ENCODE measurements at regions not wholly inside any gene's neighbourhood (a gene's known extent, or its start where the extent isn't known, plus 50 kb on each side); places are given as distances from the start of the nearest gene placed in this dataset.
A peak's percentile ranks its signal among the peaks of the same experiment; 100 is the strongest.
"Not testable (repeated sequence)": the region's sequence is repeated elsewhere in the genome, so short reads cannot be mapped to it uniquely, and the experiment has no call there.

DNA sequence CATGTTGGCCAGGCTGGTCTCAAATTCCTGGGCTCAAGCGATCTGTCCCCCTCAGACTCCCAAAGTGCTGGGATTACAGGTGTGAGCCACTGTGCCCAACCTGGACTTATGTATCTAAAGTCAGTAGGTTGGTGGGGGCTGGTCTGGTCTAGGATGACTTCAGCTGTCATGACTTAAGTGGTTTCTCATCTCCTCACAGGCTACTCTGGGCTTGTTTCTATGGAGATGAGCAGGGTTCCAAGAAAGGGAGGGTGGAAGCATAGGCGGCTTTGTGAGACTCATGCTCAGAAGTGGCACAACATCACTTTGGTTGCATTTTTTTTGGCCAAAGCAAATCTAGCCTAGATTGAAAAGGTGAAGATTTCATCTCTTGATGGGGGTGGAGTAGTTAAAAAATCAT is 115.9 kb upstream of the IVNS1ABP start:
- H3K27me3 Mint-ChIP-seq (ENCODE audit: low read depth) = no peaks in the 10 kb centered on the region
- no peak for DNase-seq (ENCODE audit: low read depth, low spot score)
- no peak overlapping the region for H3K27ac Mint-ChIP-seq (ENCODE audit: unreplicated experiment)
- no peak overlapping the region for H3K4me3 Mint-ChIP-seq
- H3K4me1 Mint-ChIP-seq = peaks cover 4% of the 10 kb centered on the region
- H3K36me3 Mint-ChIP-seq (ENCODE audit: low read depth) = no peaks in the 10 kb centered on the region
- TF ChIP-seq, protein P1, sequence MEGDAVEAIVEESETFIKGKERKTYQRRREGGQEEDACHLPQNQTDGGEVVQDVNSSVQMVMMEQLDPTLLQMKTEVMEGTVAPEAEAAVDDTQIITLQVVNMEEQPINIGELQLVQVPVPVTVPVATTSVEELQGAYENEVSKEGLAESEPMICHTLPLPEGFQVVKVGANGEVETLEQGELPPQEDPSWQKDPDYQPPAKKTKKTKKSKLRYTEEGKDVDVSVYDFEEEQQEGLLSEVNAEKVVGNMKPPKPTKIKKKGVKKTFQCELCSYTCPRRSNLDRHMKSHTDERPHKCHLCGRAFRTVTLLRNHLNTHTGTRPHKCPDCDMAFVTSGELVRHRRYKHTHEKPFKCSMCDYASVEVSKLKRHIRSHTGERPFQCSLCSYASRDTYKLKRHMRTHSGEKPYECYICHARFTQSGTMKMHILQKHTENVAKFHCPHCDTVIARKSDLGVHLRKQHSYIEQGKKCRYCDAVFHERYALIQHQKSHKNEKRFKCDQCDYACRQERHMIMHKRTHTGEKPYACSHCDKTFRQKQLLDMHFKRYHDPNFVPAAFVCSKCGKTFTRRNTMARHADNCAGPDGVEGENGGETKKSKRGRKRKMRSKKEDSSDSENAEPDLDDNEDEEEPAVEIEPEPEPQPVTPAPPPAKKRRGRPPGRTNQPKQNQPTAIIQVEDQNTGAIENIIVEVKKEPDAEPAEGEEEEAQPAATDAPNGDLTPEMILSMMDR (conservative IDR thresholded peaks at IDR 0.05) = no peak
- H3K9me3 Mint-ChIP-seq = peaks cover 10% of the 10 kb centered on the region

DNA sequence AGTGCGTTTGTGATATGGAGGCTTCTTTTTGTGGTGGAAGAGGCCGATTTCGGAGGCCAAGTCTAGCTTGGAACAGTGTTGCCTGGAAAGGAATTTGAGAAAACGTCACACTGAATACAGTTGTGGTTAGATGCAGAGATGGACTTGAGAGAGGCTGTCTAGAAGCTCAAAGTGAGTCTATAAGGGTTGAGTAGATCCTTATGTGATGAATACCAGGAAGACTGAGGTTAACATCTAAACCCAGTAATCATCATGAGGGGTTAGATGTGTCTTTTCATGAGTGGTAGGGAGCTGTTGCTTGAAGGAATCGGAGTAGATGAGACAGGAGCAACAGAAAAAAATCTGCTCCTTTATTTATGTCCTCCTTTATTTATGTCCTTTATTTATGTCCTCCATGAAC is 114.6 kb upstream of the IVNS1ABP start:
- TF ChIP-seq, protein P1 (conservative IDR thresholded peaks at IDR 0.05) = no peak
- Mint-ChIP-seq H3K4me3 (no peak overlapping the region), H3K27me3 (ENCODE audit: low read depth) (no peaks in the 10 kb centered on the region), H3K27ac (ENCODE audit: unreplicated experiment) (no peak overlapping the region), H3K36me3 (ENCODE audit: low read depth) (no peaks in the 10 kb centered on the region), H3K9me3 (peaks cover 10% of the 10 kb centered on the region), H3K4me1 (peaks cover 6% of the 10 kb centered on the region)
- no peak for DNase-seq (ENCODE audit: low read depth, low spot score)

DNA sequence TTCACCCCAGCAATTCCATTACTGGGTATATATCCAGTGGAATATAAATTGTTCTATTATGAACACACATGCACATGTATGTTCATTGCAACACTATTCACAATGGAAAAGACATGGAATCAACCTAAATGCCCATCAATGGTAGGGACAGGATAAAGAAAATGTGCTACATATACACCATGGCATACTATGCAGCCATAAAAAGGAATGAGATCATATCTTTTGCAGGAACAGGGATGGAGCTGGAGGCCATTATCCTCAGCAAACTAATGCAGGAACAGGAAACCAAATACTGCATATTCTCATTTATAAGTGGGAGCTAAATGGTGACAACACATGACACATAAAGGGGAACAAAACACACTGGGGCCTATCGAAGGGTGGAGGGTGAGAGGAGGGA is 112.6 kb upstream of the IVNS1ABP start:
- H3K36me3 Mint-ChIP-seq (ENCODE audit: low read depth); H3K9me3 Mint-ChIP-seq; H3K4me1 Mint-ChIP-seq; H3K27me3 Mint-ChIP-seq (ENCODE audit: low read depth); H3K27ac Mint-ChIP-seq (ENCODE audit: unreplicated experiment); DNase-seq (ENCODE audit: low read depth, low spot score); H3K4me3 Mint-ChIP-seq: not testable (repeated sequence)

DNA sequence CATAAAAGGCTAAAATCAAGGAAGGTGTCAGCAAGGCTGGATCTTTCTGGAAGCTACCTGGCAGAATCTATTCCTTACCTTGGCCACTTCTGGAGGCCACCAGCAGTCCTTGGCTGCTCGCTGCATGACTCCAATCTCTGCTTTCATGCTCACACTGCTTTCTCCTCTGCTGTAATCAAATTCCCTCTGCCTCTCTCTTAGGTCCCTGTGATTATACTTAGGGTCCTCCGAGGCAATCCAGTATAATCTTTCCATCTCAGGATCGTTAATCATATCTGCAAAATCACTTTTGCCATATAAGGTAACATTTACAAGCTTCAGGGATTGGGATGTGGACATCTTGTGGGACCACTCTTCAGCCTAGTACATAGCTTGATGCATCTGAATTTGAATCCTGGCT is 110.7 kb upstream of the IVNS1ABP start:
- TF ChIP-seq, protein P1 (conservative IDR thresholded peaks at IDR 0.05) = no peak
- H3K27ac Mint-ChIP-seq (ENCODE audit: unreplicated experiment) = peak overlapping the region; percentile 72
- no peaks in the 10 kb centered on the region for H3K36me3 Mint-ChIP-seq (ENCODE audit: low read depth)
- H3K4me3 Mint-ChIP-seq = no peak overlapping the region
- DNase-seq (ENCODE audit: low read depth, low spot score) = no peak
- H3K4me1 Mint-ChIP-seq = peaks cover 3% of the 10 kb centered on the region
- H3K9me3 Mint-ChIP-seq = peaks cover 10% of the 10 kb centered on the region
- H3K27me3 Mint-ChIP-seq (ENCODE audit: low read depth) = no peaks in the 10 kb centered on the region

DNA sequence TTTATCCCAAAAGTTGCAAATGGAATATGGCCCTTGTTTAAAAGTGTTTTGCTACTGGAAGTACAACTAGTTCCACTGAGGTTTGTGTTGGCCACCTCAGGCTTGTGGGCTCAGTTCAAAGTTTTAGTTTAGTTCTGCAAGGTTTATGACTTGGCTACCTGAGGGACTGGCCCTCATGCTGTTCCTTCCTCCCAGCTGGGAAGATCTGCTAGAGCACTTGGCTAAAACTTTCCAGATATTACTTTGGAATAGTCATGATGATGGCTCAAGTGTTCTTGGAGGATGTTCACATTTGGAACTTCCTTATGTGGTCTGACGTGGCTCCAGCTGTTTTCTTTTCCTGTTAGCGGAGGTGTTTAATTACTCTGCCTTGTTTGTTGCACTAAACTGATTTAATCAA is 110.2 kb upstream of the IVNS1ABP start:
- peaks cover 10% of the 10 kb centered on the region for H3K9me3 Mint-ChIP-seq
- TF ChIP-seq, protein P1 (conservative IDR thresholded peaks at IDR 0.05) = no peak
- no peaks in the 10 kb centered on the region for H3K27me3 Mint-ChIP-seq (ENCODE audit: low read depth)
- peaks cover 3% of the 10 kb centered on the region for H3K4me1 Mint-ChIP-seq
- H3K27ac Mint-ChIP-seq (ENCODE audit: unreplicated experiment) = no peak overlapping the region
- H3K4me3 Mint-ChIP-seq = no peak overlapping the region
- H3K36me3 Mint-ChIP-seq (ENCODE audit: low read depth) = no peaks in the 10 kb centered on the region
- no peak for DNase-seq (ENCODE audit: low read depth, low spot score)

DNA sequence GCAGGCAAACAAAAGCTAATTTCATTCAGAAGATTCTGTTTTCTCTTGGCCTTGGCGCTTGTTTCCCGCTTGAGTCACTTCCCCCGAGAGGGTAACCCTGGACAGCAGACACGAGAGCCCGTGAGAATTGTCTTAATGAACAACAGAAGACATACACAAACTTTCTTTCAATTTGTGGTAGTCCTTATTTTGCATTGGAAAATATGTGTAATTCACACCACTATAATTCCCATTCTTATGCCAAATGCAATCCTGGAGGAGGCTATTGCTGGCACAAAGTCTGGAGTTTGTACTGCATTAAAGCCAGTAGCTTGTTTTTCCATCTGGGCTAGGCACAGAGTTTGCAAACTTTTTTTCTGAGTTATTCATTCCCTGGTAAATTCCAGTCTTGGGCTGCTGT is 109.8 kb upstream of the IVNS1ABP start:
- Mint-ChIP-seq H3K4me3 (no peak overlapping the region), H3K27ac (ENCODE audit: unreplicated experiment) (no peak overlapping the region), H3K27me3 (ENCODE audit: low read depth) (no peaks in the 10 kb centered on the region), H3K4me1 (peaks cover 3% of the 10 kb centered on the region), H3K9me3 (peaks cover 10% of the 10 kb centered on the region), H3K36me3 (ENCODE audit: low read depth) (no peaks in the 10 kb centered on the region)
- TF ChIP-seq, protein P1 (conservative IDR thresholded peaks at IDR 0.05) = no peak
- DNase-seq (ENCODE audit: low read depth, low spot score) = no peak
